ENCODE measurements at regions not wholly inside any gene's neighbourhood (a gene's known extent, or its start where the extent isn't known, plus 50 kb on each side); places are given as distances from the start of the nearest gene placed in this dataset.

GRCh38 chr7:47094462-47094861, 487.4 kb downstream of the TNS3 start:
- TF ChIP-seq CTCF (IDR thresholded peaks at IDR 0.05) (no peak), POLR2A (IDR thresholded peaks at IDR 0.05) (no peak)

Data from thyroid gland (tissue), 4 donors.